ENCODE measurements at regions not wholly inside any gene's neighbourhood (a gene's known extent, or its start where the extent isn't known, plus 50 kb on each side); places are given as distances from the start of the nearest gene placed in this dataset.

- intact Hi-C loops (cut with DNase I): no loop called here
- 71 to 82% methylated on average over 4 to 9 of the region's 12 CpGs for WGBS, 2 donors
- Histone ChIP-seq H3K27ac (no peak overlapping the region), H3K4me1 (no peaks in the 10 kb centered on the region), H3K27me3 (no peaks in the 10 kb centered on the region), H3K36me3 (no peaks in the 10 kb centered on the region), H3K9me3 (no peaks in the 10 kb centered on the region), H3K4me3 (no peak overlapping the region)
- DNase-seq: no peak
- TF ChIP-seq POLR2A (IDR thresholded peaks at IDR 0.05): no peak
- TF ChIP-seq CTCF (IDR thresholded peaks at IDR 0.05): no peak
Observed at GRCh38 chr4:59091146-59092142, 1981.3 kb upstream of the IGFBP7 start.

- intact Hi-C loops (cut with DNase I): no loop called here
- WGBS, 2 donors: 76 to 81% methylated on average over 4 of the region's 4 CpGs
- H3K27me3 ChIP-seq: no peaks in the 10 kb centered on the region
- DNase-seq: no peak
- H3K4me3 ChIP-seq: no peak overlapping the region
- H3K36me3 ChIP-seq: no peaks in the 10 kb centered on the region
- no peak overlapping the region for H3K27ac ChIP-seq
- H3K9me3 ChIP-seq: no peaks in the 10 kb centered on the region
- no peaks in the 10 kb centered on the region for H3K4me1 ChIP-seq
- TF ChIP-seq CTCF (IDR thresholded peaks at IDR 0.05): no peak
- no peak for TF ChIP-seq POLR2A (IDR thresholded peaks at IDR 0.05)
Observed at GRCh38 chr4:59094505-59094904, 1984.3 kb upstream of the IGFBP7 start.

- intact Hi-C loops (cut with DNase I): no loop called here
- Histone ChIP-seq H3K27ac (no peak overlapping the region), H3K9me3 (no peaks in the 10 kb centered on the region), H3K4me3 (no peak overlapping the region), H3K36me3 (no peaks in the 10 kb centered on the region), H3K27me3 (no peaks in the 10 kb centered on the region), H3K4me1 (no peaks in the 10 kb centered on the region)
- WGBS, 2 donors: 81% methylated on average over 2 of the region's 2 CpGs
- no peak for DNase-seq
- no peak for TF ChIP-seq CTCF (IDR thresholded peaks at IDR 0.05)
- TF ChIP-seq POLR2A (IDR thresholded peaks at IDR 0.05): no peak
Observed at GRCh38 chr4:59102311-59102710, 1992.1 kb upstream of the IGFBP7 start.

GRCh38 chr4:59120287-59120814 is 2010.2 kb upstream of the IGFBP7 start:
- TF ChIP-seq POLR2A (IDR thresholded peaks at IDR 0.05): no peak
- TF ChIP-seq CTCF (IDR thresholded peaks at IDR 0.05): no peak
- H3K4me3 ChIP-seq: no peak overlapping the region
- intact Hi-C loops (cut with DNase I): no loop called here
- H3K36me3 ChIP-seq: no peaks in the 10 kb centered on the region
- H3K4me1 ChIP-seq: no peaks in the 10 kb centered on the region
- H3K9me3 ChIP-seq: no peaks in the 10 kb centered on the region
- 48 to 57% methylated on average over 4 of the region's 4 CpGs for WGBS, 2 donors
- no peaks in the 10 kb centered on the region for H3K27me3 ChIP-seq
- no peak overlapping the region for H3K27ac ChIP-seq
- DNase-seq: no peak

- no peak for DNase-seq
- no peaks in the 10 kb centered on the region for H3K36me3 ChIP-seq
- H3K4me1 ChIP-seq: no peaks in the 10 kb centered on the region
- 59 to 63% methylated on average over 1 of the region's 2 CpGs for WGBS, 2 donors
- H3K9me3 ChIP-seq: no peaks in the 10 kb centered on the region
- TF ChIP-seq POLR2A (IDR thresholded peaks at IDR 0.05) (no peak), CTCF (IDR thresholded peaks at IDR 0.05) (no peak)
- intact Hi-C loops (cut with DNase I): no loop called here
- H3K27ac ChIP-seq: no peak overlapping the region
- no peak overlapping the region for H3K4me3 ChIP-seq
- H3K27me3 ChIP-seq: no peaks in the 10 kb centered on the region
Observed at GRCh38 chr4:59122626-59123025, 2012.4 kb upstream of the IGFBP7 start.
